Heart left ventricle (tissue), 16 donors: ENCODE measurements at regions not wholly inside any gene's neighbourhood (a gene's known extent, or its start where the extent isn't known, plus 50 kb on each side); places are given as distances from the start of the nearest gene placed in this dataset.

ENCODE experiments used
- ATAC-seq, 4 donors: fragments of 200-7000 bp; cut with Tn5 transposase; one replicate each; pipeline ENCODE4 v1.9.1; 2020 to 2022; ENCODE audit warnings: moderate library complexity in 4 of 4, mild to moderate bottlenecking in 3 of 4, moderate number of reproducible peaks in 1 of 4
- DNase-seq, 5 donors: peaks; one replicate each; pipeline ENCODE4 v3.0.0-alpha.2; 2020
- H3K27ac ChIP-seq, 12 donors: fragments of 200-600 bp; sonication (generic) in 4 of 12; one replicate each; pipeline versions ENCODE4 v1.5.0 to v1.8.0; 2016 to 2022; ENCODE audit warnings: mild to moderate bottlenecking in 2 of 12
- H3K27me3 ChIP-seq, 9 donors: fragments of 200-600 bp; sonication (generic) in 2 of 9; one replicate each; pipeline versions ENCODE4 v1.5.1 to v1.8.0; 2016 to 2022; ENCODE audit warnings: mild to moderate bottlenecking in 3 of 9
- H3K36me3 ChIP-seq, 9 donors: fragments of 200-600 bp; sonication (generic) in 2 of 9; one replicate each; pipeline versions ENCODE4 v1.5.0 to v1.8.0; 2018 to 2022; ENCODE audit warnings: mild to moderate bottlenecking in 2 of 9
- H3K4me1 ChIP-seq, 12 donors: fragments of 200-600 bp; sonication (generic) in 4 of 12; one replicate each; pipeline versions ENCODE4 v1.5.0 to v1.8.0; 2016 to 2022; ENCODE audit warnings: mild to moderate bottlenecking in 3 of 12
- H3K4me3 ChIP-seq, 12 donors: fragments of 200-600 bp; sonication (generic) in 4 of 12; one replicate each; pipeline versions ENCODE4 v1.5.0 to v1.8.0; 2017 to 2022; ENCODE audit warnings: mild to moderate bottlenecking in 9 of 12, moderate library complexity in 4 of 12
- H3K9me3 ChIP-seq, 12 donors: fragments of 200-600 bp; sonication (generic) in 4 of 12; one replicate each; pipeline versions ENCODE4 v1.5.0 to v1.8.0; 2016 to 2022; ENCODE audit warnings: mild to moderate bottlenecking in 1 of 12
- CTCF ChIP-seq, 12 donors: fragments of 200-600 bp; sonication (generic) in 4 of 12; IDR thresholded peaks; one replicate each; pipeline versions ENCODE4 v1.5.0 to v1.8.0; 2018 to 2022; ENCODE audit warnings: antibody characterized with exemption in 12 of 12, mild to moderate bottlenecking in 5 of 12
- POLR2A ChIP-seq, 2 donors: fragments of 450-650 bp; IDR thresholded peaks; one replicate each; pipeline ENCODE4 v1.6.1; 2017; ENCODE audit warnings: antibody characterized with exemption in 2 of 2, mild to moderate bottlenecking in 2 of 2, moderate library complexity in 2 of 2
- WGBS, 4 donors: extraction: QIAGEN DNeasy Blood & Tissue Kit in 2 of 4; methylation state at CpG; one replicate each; pipeline versions ENCODE4 v1.1.5 to v1.1.7; 2013 to 2018; 5-methylcytosine and 5-hydroxymethylcytosine counted together
- intact Hi-C, 10 donors: fragments of 100-400 bp; cut with DNase I; formaldehyde crosslinking; loops; one replicate each; pipeline versions ENCODE4 v1.11.1 to v1.14.2; 2022
- donor health status: ischemic (EF 13 %, LVEDD 7.1; RV severe dilation, severe dysfunction).
- donor health status: healthy with polysubstance abuse.
- donor health status: DM: no; HTN: yes; CAD: no.
- donor health status: DM: no; HTN: no; CAD: no.
- donor health status: ischemic (EF 25% LVEDD 6.9; RV normal size, moderate dysfunction).
- donor health status: ischemic (EF 25% LVEDD 5.7; RV mildly dilated, moderate dysfunction).
- donor health status: healthy.
- donor health status: DM: yes; HTN: yes; CAD: no.
- donor health status: ischemic (EF 35%, LVEDD 5.7; RV mildly dilated, moderate dysfunction).
- donor health status: nonischemic (EF 11% LVEDD 7.7; RV severe dilation, severe dysfunction).
- donor health status: DM: yes; HTN: yes; CAD: no.
- donor health status: PGD.
- donor health status: ischemic (EF 29% LVEDD 5.4; RV normal size, mild dysfunction).
- donor health status: nonischemic (EF 23%, LVEDD 6.1; RV moderate dilation, normal function).

DNA sequence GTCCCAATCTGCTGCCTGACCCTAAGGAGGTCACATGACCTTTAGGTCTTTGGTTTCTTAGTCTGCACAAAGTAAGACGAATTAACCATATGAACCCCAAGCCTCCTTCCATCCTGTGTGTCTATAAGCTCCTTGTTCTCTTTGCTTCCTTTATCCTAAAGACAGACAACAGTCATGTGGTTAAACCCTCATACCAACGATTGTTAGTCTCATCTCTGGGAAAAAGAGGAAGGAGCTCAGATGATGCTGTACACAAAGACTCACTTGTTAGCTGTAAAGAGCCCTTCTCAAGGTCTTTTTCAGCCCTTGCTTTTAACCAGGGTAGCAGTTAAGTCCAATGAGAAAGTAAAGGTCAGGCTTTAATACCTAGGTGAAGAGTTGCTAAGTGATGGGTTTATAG lies 443.7 kb downstream of the TNS1 start:
- ATAC-seq (no peak), DNase-seq (no peak)
- Histone ChIP-seq H3K27me3 (no peaks in the 10 kb centered on the region), H3K4me3 (no peak overlapping the region), H3K36me3 (no peaks in the 10 kb centered on the region), H3K27ac (no peak overlapping the region), H3K9me3 (peaks cover 0 to 13% (median 0%) of the 10 kb centered on the region in 12 donors), H3K4me1 (peaks cover 0 to 14% (median 0%) of the 10 kb centered on the region in 12 donors)
- TF ChIP-seq POLR2A (IDR thresholded peaks at IDR 0.05) (no peak), CTCF (IDR thresholded peaks at IDR 0.05) (no peak)
- intact Hi-C loops, result no loop called here
- 78 to 83% (median 80%) methylated on average over 2 of the region's 2 CpGs for WGBS, 4 donors

- Histone ChIP-seq H3K27me3 (no peaks in the 10 kb centered on the region), H3K4me1 (peaks cover 0 to 23% (median 0%) of the 10 kb centered on the region in 12 donors), H3K36me3 (no peaks in the 10 kb centered on the region), H3K27ac (peak overlapping the region in 1 of 12 donors; percentile 49), H3K4me3 (no peak overlapping the region), H3K9me3 (no peaks in the 10 kb centered on the region)
- TF ChIP-seq CTCF (IDR thresholded peaks at IDR 0.05), result no peak
- no peak for TF ChIP-seq POLR2A (IDR thresholded peaks at IDR 0.05)
- intact Hi-C loops, result no loop called here
- ATAC-seq, result no peak
- no peak for DNase-seq
- 63 to 76% (median 69%) methylated on average over 7 of the region's 7 CpGs for WGBS, 4 donors
These were observed 447.5 kb downstream of the TNS1 start for GRCh38 chr2:217555081-217555876.

DNA sequence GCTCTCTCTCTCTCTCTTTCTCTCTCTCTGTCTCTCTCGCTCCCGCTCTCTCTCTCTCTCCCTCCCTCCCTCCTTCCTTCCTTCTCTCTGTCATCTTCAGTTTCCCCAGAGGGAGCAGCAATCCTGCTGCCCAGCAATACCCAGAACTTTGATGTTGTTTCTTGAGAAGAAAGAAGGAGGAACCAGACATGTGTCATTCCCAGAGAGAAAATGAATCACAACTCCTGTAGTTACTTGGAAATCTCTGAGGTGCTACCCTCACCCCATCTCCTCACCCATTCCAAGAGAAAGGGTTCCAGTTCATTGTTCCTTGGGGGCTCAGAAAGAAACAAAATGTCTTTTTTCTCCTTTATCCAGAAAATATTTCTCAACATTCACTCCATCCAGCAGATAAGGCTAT lies 449.1 kb downstream of the TNS1 start:
- 45 to 89% (median 73%) methylated on average over 2 of the region's 2 CpGs for WGBS, 4 donors
- Histone ChIP-seq H3K36me3 (no peaks in the 10 kb centered on the region), H3K4me3 (no peak overlapping the region), H3K9me3 (no peaks in the 10 kb centered on the region), H3K27me3 (no peaks in the 10 kb centered on the region), H3K27ac (no peak overlapping the region), H3K4me1 (peaks cover 0 to 23% (median 0%) of the 10 kb centered on the region in 12 donors)
- TF ChIP-seq POLR2A (IDR thresholded peaks at IDR 0.05), result no peak
- no peak for TF ChIP-seq CTCF (IDR thresholded peaks at IDR 0.05)
- intact Hi-C loops, result no loop called here
- DNase-seq, result no peak
- peak in 2 of 4 donors; percentile 39 to 44 for ATAC-seq

GRCh38 chr2:217553202-217553601 lies 449.6 kb downstream of the TNS1 start:
- WGBS, 4 donors, result 60 to 81% (median 78%) methylated on average over 4 of the region's 4 CpGs

More at GRCh38 chr2:217553202-217553601, 449.6 kb downstream of the TNS1 start:
- Histone ChIP-seq H3K9me3 (no peaks in the 10 kb centered on the region), H3K4me3 (no peak overlapping the region), H3K27me3 (no peaks in the 10 kb centered on the region), H3K27ac (no peak overlapping the region), H3K36me3 (no peaks in the 10 kb centered on the region), H3K4me1 (peaks cover 0 to 23% (median 0%) of the 10 kb centered on the region in 12 donors)
- intact Hi-C loops, result no loop called here
- DNase-seq, result no peak
- TF ChIP-seq POLR2A (IDR thresholded peaks at IDR 0.05) (no peak), CTCF (IDR thresholded peaks at IDR 0.05) (no peak)
- no peak for ATAC-seq
